Coronary artery (tissue), 2 donors: ENCODE measurements at regions not wholly inside any gene's neighbourhood (a gene's known extent, or its start where the extent isn't known, plus 50 kb on each side); places are given as distances from the start of the nearest gene placed in this dataset.

ENCODE experiments used
- DNase-seq: peaks from one replicate; pipeline ENCODE4 v3.0.0-alpha.2; 2017; ENCODE audit warnings: low spot score
- H3K27ac ChIP-seq, 2 donors: fragments of 200-600 bp; sonication (generic); one replicate each; pipeline ENCODE4 v1.5.1; 2016 to 2019
- H3K4me3 ChIP-seq: fragments of 200-600 bp; sonication (generic); 2 replicates; pipeline ENCODE4 v1.5.1; 2016; ENCODE audit warnings: mild to moderate bottlenecking, moderate library complexity
- CTCF ChIP-seq: fragments of 200-600 bp; sonication (generic); IDR thresholded peaks from one replicate; pipeline ENCODE4 v1.5.1; 2019; ENCODE audit warnings: antibody characterized with exemption

GRCh38 chr1:60963167-60963940 is 119.0 kb upstream of the NFIA start:
- no peak for DNase-seq
- Histone ChIP-seq H3K4me3 (no peak overlapping the region), H3K27ac (no peak overlapping the region)
- no peak for TF ChIP-seq CTCF

- DNase-seq = no peak
- Histone ChIP-seq H3K27ac (no peak overlapping the region), H3K4me3 (no peak overlapping the region)
- TF ChIP-seq CTCF = no peak
These were observed 121.4 kb upstream of the NFIA start for GRCh38 chr1:60960891-60961461.

- no peak overlapping the region for H3K4me3 ChIP-seq
- no peak for DNase-seq
- no peak for TF ChIP-seq CTCF
- H3K27ac ChIP-seq = no peak overlapping the region
These were observed 122.7 kb upstream of the NFIA start for GRCh38 chr1:60959701-60960100.

GRCh38 chr1:60958001-60958400 is 124.4 kb upstream of the NFIA start:
- Histone ChIP-seq H3K4me3 (no peak overlapping the region), H3K27ac (no peak overlapping the region)
- DNase-seq = no peak
- TF ChIP-seq CTCF = no peak

GRCh38 chr1:60956520-60956919 is 125.8 kb upstream of the NFIA start:
- no peak for DNase-seq
- no peak overlapping the region for H3K4me3 ChIP-seq
- TF ChIP-seq CTCF = no peak
- H3K27ac ChIP-seq = no peak overlapping the region

GRCh38 chr1:60952612-60953111 is 129.7 kb upstream of the NFIA start:
- DNase-seq = no peak
- no peak for TF ChIP-seq CTCF
- Histone ChIP-seq H3K4me3 (no peak overlapping the region), H3K27ac (no peak overlapping the region)
